KMS-11 (cell line): ENCODE measurements at regions not wholly inside any gene's neighbourhood (a gene's known extent, or its start where the extent isn't known, plus 50 kb on each side); places are given as distances from the start of the nearest gene placed in this dataset.

Experiments
- H2AFZ ChIP-seq: fragments of 200-600 bp; sonication (generic); 2 replicates; pipeline ENCODE4 v1.6.1; 2016; ENCODE audit warnings: antibody characterized with exemption, mixed run types, low read depth
- H3K27ac ChIP-seq: fragments of 200-600 bp; sonication (generic); 2 replicates; pipeline ENCODE4 v1.6.1; 2016; ENCODE audit warnings: mild to moderate bottlenecking, mixed run types
- H3K27me3 ChIP-seq: fragments of 200-600 bp; sonication (generic); 2 replicates; pipeline ENCODE4 v1.6.1; 2017; ENCODE audit warnings: mild to moderate bottlenecking, low read depth, mixed run types, moderate library complexity; ENCODE audit not compliant: insufficient read depth
- H3K36me3 ChIP-seq: fragments of 200-600 bp; sonication (generic); 2 replicates; pipeline ENCODE4 v1.6.1; 2017; ENCODE audit warnings: mild to moderate bottlenecking, mixed run types; ENCODE audit not compliant: insufficient read depth
- H3K4me1 ChIP-seq: fragments of 200-600 bp; sonication (generic); 2 replicates; pipeline ENCODE4 v1.6.1; 2016; ENCODE audit warnings: mild to moderate bottlenecking, low read depth, mixed run types; ENCODE audit not compliant: poor library complexity, severe bottlenecking
- H3K4me2 ChIP-seq: fragments of 200-600 bp; sonication (generic); 2 replicates; pipeline ENCODE4 v1.7.0; 2016; ENCODE audit warnings: mild to moderate bottlenecking, mixed run types
- H3K4me3 ChIP-seq: fragments of 200-600 bp; sonication (generic); IDR thresholded peaks from 2 replicates; pipeline ENCODE4 v1.6.1; 2017; ENCODE audit warnings: low read depth, low read length, mixed read lengths; ENCODE audit not compliant: insufficient read depth
- H3K79me2 ChIP-seq: fragments of 200-600 bp; sonication (generic); 2 replicates; pipeline ENCODE4 v1.6.1; 2016; ENCODE audit warnings: low read depth, mixed run types; ENCODE audit not compliant: insufficient read depth
- H3K9ac ChIP-seq: fragments of 200-600 bp; sonication (generic); 2 replicates; pipeline ENCODE4 v1.6.1; 2016; ENCODE audit warnings: mild to moderate bottlenecking, mixed run types
- H4K20me1 ChIP-seq: fragments of 200-600 bp; sonication (generic); 2 replicates; pipeline ENCODE4 v1.6.1; 2016; ENCODE audit warnings: mild to moderate bottlenecking, mixed run types; ENCODE audit not compliant: insufficient read depth
- CTCF ChIP-seq: fragments of 200-600 bp; sonication (generic); conservative IDR thresholded peaks from 2 replicates; pipeline ENCODE4 v1.6.1; 2017; ENCODE audit warnings: low read depth, mild to moderate bottlenecking, antibody characterized with exemption, low read length, moderate library complexity, mixed read lengths

- H3K4me2 ChIP-seq = no peak overlapping the region
These were observed 172.6 kb upstream of the SP8 start for GRCh38 chr7:20959281-20959680.

GRCh38 chr7:20963556-20964280 lies 177.0 kb upstream of the SP8 start:
- Histone ChIP-seq H4K20me1 (no peaks in the 10 kb centered on the region), H3K4me2 (no peak overlapping the region; the same call in 1 of the 2 replicates), H2AFZ (no peak overlapping the region), H3K4me3 (no peak overlapping the region), H3K79me2 (no peaks in the 10 kb centered on the region), H3K9ac (no peak overlapping the region), H3K4me1 (peaks cover 15% of the 10 kb centered on the region), H3K36me3 (no peaks in the 10 kb centered on the region), H3K27me3 (no peaks in the 10 kb centered on the region), H3K27ac (no peak overlapping the region)
- TF ChIP-seq CTCF = no peak

More at GRCh38 chr7:20959281-20959680, 172.6 kb upstream of the SP8 start:
- Histone ChIP-seq H3K27ac (no peak overlapping the region), H3K4me1 (peaks cover 9% of the 10 kb centered on the region), H3K27me3 (no peaks in the 10 kb centered on the region), H3K9ac (no peak overlapping the region), H3K36me3 (no peaks in the 10 kb centered on the region), H3K4me3 (no peak overlapping the region), H3K79me2 (no peaks in the 10 kb centered on the region), H2AFZ (no peak overlapping the region), H4K20me1 (no peaks in the 10 kb centered on the region)
- TF ChIP-seq CTCF = no peak

- Histone ChIP-seq H3K9ac (no peak overlapping the region), H4K20me1 (no peaks in the 10 kb centered on the region), H3K4me2 (no peak overlapping the region; the same call in 1 of the 2 replicates), H3K27ac (no peak overlapping the region), H3K4me1 (peaks cover 15% of the 10 kb centered on the region), H3K4me3 (no peak overlapping the region), H3K27me3 (no peaks in the 10 kb centered on the region), H2AFZ (no peak overlapping the region), H3K79me2 (no peaks in the 10 kb centered on the region), H3K36me3 (no peaks in the 10 kb centered on the region)
- TF ChIP-seq CTCF = no peak
These were observed 177.7 kb upstream of the SP8 start for GRCh38 chr7:20964281-20964918.

- Histone ChIP-seq H3K79me2 (no peaks in the 10 kb centered on the region), H3K4me3 (no peak overlapping the region), H2AFZ (no peak overlapping the region), H3K9ac (no peak overlapping the region), H3K27ac (no peak overlapping the region), H3K4me1 (no peaks in the 10 kb centered on the region), H3K4me2 (no peak overlapping the region), H4K20me1 (no peaks in the 10 kb centered on the region; the same call in 1 of the 2 replicates), H3K27me3 (no peaks in the 10 kb centered on the region), H3K36me3 (no peaks in the 10 kb centered on the region)
- no peak for TF ChIP-seq CTCF
These were observed 184.5 kb upstream of the SP8 start for GRCh38 chr7:20971219-20971618.
